Epithelial cell of prostate (primary cell): ENCODE measurements at regions not wholly inside any gene's neighbourhood (a gene's known extent, or its start where the extent isn't known, plus 50 kb on each side); places are given as distances from the start of the nearest gene placed in this dataset.

ENCODE experiments used
- DNase-seq: peaks from one replicate; pipeline ENCODE4 v3.0.0-alpha.2; 2011; ENCODE audit warnings: low read depth, low spot score
- H3K27ac ChIP-seq: fragments of 450-650 bp; 2 replicates; pipeline ENCODE4 v1.5.1; 2017; ENCODE audit warnings: mild to moderate bottlenecking

- DNase-seq, result no peak
- H3K27ac ChIP-seq, result no peak overlapping the region
Observed at GRCh38 chr10:8563478-8563877, 509.0 kb downstream of the GATA3 start.

- no peak for DNase-seq
- no peak overlapping the region for H3K27ac ChIP-seq
Observed at GRCh38 chr10:8566737-8567136, 512.2 kb downstream of the GATA3 start.

- DNase-seq, result no peak
- H3K27ac ChIP-seq, result no peak overlapping the region
Observed at GRCh38 chr10:8568401-8568800, 513.9 kb downstream of the GATA3 start.

GRCh38 chr10:8575620-8576019 lies 521.1 kb downstream of the GATA3 start:
- no peak for DNase-seq
- no peak overlapping the region for H3K27ac ChIP-seq

GRCh38 chr10:8576281-8576680 lies 521.8 kb downstream of the GATA3 start:
- DNase-seq, result no peak
- no peak overlapping the region for H3K27ac ChIP-seq

- DNase-seq, result no peak
- no peak overlapping the region for H3K27ac ChIP-seq
Observed at GRCh38 chr10:8576911-8577310, 522.4 kb downstream of the GATA3 start.

- no peak for DNase-seq
- H3K27ac ChIP-seq, result no peak overlapping the region
Observed at GRCh38 chr10:8577686-8578085, 523.2 kb downstream of the GATA3 start.

GRCh38 chr10:8581521-8582225 lies 527.2 kb downstream of the GATA3 start:
- no peak for DNase-seq
- no peak overlapping the region for H3K27ac ChIP-seq

- DNase-seq, result no peak
- no peak overlapping the region for H3K27ac ChIP-seq
Observed at GRCh38 chr10:8583096-8583495, 528.6 kb downstream of the GATA3 start.

- no peak for DNase-seq
- no peak overlapping the region for H3K27ac ChIP-seq
Observed at GRCh38 chr10:8584666-8585065, 530.2 kb downstream of the GATA3 start.

GRCh38 chr10:8586504-8586903 lies 532.0 kb downstream of the GATA3 start:
- no peak for DNase-seq
- H3K27ac ChIP-seq, result peak overlapping the region; percentile 46

GRCh38 chr10:8588135-8588534 lies 533.6 kb downstream of the GATA3 start:
- no peak for DNase-seq
- no peak overlapping the region for H3K27ac ChIP-seq

- DNase-seq, result no peak
- no peak overlapping the region for H3K27ac ChIP-seq
Observed at GRCh38 chr10:8590518-8590917, 536.0 kb downstream of the GATA3 start.

- H3K27ac ChIP-seq, result no peak overlapping the region
- DNase-seq, result no peak
Observed at GRCh38 chr10:8591640-8592039, 537.2 kb downstream of the GATA3 start.

GRCh38 chr10:8594176-8594575 lies 539.7 kb downstream of the GATA3 start:
- DNase-seq, result peak; percentile 99
- H3K27ac ChIP-seq, result peak overlapping the region; percentile 85

GRCh38 chr10:8594711-8595110 lies 540.2 kb downstream of the GATA3 start:
- H3K27ac ChIP-seq, result peak overlapping the region; percentile 85
- DNase-seq, result no peak

GRCh38 chr10:8595140-8595539 lies 540.7 kb downstream of the GATA3 start:
- no peak for DNase-seq
- H3K27ac ChIP-seq, result peak overlapping the region; percentile 85

GRCh38 chr10:8596929-8597472 lies 542.5 kb downstream of the GATA3 start:
- peak; percentile 86 for DNase-seq
- H3K27ac ChIP-seq, result peak overlapping the region; percentile 20

GRCh38 chr10:8600192-8600591 lies 545.7 kb downstream of the GATA3 start:
- no peak for DNase-seq

GRCh38 chr10:8602821-8603220 lies 548.3 kb downstream of the GATA3 start:
- no peak for DNase-seq
- no peak overlapping the region for H3K27ac ChIP-seq

More at GRCh38 chr10:8600192-8600591, 545.7 kb downstream of the GATA3 start:
- peak overlapping the region; percentile 10 for H3K27ac ChIP-seq

GRCh38 chr10:8614054-8614565 lies 559.6 kb downstream of the GATA3 start:
- peak overlapping the region; percentile 9 for H3K27ac ChIP-seq
- DNase-seq, result no peak

GRCh38 chr10:8615118-8615517 lies 560.6 kb downstream of the GATA3 start:
- no peak overlapping the region for H3K27ac ChIP-seq

More at GRCh38 chr10:8615118-8615517, 560.6 kb downstream of the GATA3 start:
- no peak for DNase-seq
